ENCODE measurements at regions not wholly inside any gene's neighbourhood (a gene's known extent, or its start where the extent isn't known, plus 50 kb on each side); places are given as distances from the start of the nearest gene placed in this dataset.

- TF ChIP-seq CTCF (IDR thresholded peaks at IDR 0.05; ENCODE audit: low read length) (no peak), EZH2 (IDR thresholded peaks at IDR 0.05; ENCODE audit: borderline replicate concordance, low read length) (no peak)
Measured at GRCh38 chr3:111311709-111312235, 230.2 kb upstream of the CD96 start.
